Hepatocyte (in vitro differentiated cells): ENCODE measurements at regions not wholly inside any gene's neighbourhood (a gene's known extent, or its start where the extent isn't known, plus 50 kb on each side); places are given as distances from the start of the nearest gene placed in this dataset.
"Not testable (repeated sequence)": the region's sequence is repeated elsewhere in the genome, so short reads cannot be mapped to it uniquely, and the experiment has no call there.

Experiments
- DNase-seq: peaks from one replicate; pipeline ENCODE4 v3.0.0-alpha.2; 2016; ENCODE audit warnings: low spot score
- H2AFZ ChIP-seq: fragments of 200-600 bp; sonication (generic); 2 replicates; pipeline ENCODE4 v1.6.0; 2016; ENCODE audit warnings: antibody characterized with exemption, mild to moderate bottlenecking
- H3K27ac ChIP-seq: fragments of 200-600 bp; sonication (generic); 2 replicates; pipeline ENCODE4 v1.5.1; 2016; ENCODE audit warnings: mild to moderate bottlenecking
- H3K27me3 ChIP-seq: fragments of 200-600 bp; sonication (generic); 2 replicates; pipeline ENCODE4 v1.6.1; 2016
- H3K36me3 ChIP-seq: fragments of 200-600 bp; sonication (generic); replicated peaks from 2 replicates; pipeline ENCODE4 v1.5.1; 2016; ENCODE audit warnings: low read depth; ENCODE audit not compliant: insufficient read depth
- H3K4me1 ChIP-seq: fragments of 200-600 bp; sonication (generic); 2 replicates; pipeline ENCODE4 v1.5.1; 2016; ENCODE audit warnings: mild to moderate bottlenecking, moderate library complexity; ENCODE audit not compliant: insufficient read depth
- H3K4me2 ChIP-seq: fragments of 200-600 bp; sonication (generic); 2 replicates; pipeline ENCODE4 v1.6.0; 2016
- H3K4me3 ChIP-seq: fragments of 200-600 bp; sonication (generic); 2 replicates; pipeline ENCODE4 v1.5.1; 2016; ENCODE audit warnings: mild to moderate bottlenecking
- H3K79me2 ChIP-seq: fragments of 200-600 bp; sonication (generic); 2 replicates; pipeline ENCODE4 v1.6.0; 2017; ENCODE audit warnings: mild to moderate bottlenecking
- H3K9me2 ChIP-seq: fragments of 200-600 bp; sonication (generic); replicated peaks from 2 replicates; pipeline ENCODE4 v1.6.0; 2017; ENCODE audit warnings: mild to moderate bottlenecking; ENCODE audit not compliant: insufficient read depth
- H3K9me3 ChIP-seq: fragments of 200-600 bp; sonication (generic); 2 replicates; pipeline ENCODE4 v1.5.1; 2016; ENCODE audit warnings: low read depth, mild to moderate bottlenecking
- H4K20me1 ChIP-seq: fragments of 200-600 bp; sonication (generic); 2 replicates; pipeline ENCODE4 v1.6.0; 2016; ENCODE audit warnings: mild to moderate bottlenecking; ENCODE audit not compliant: insufficient read depth, poor library complexity, severe bottlenecking
- EZH2 ChIP-seq: fragments of 200-600 bp; sonication (generic); IDR thresholded peaks from 2 replicates; pipeline ENCODE4 v1.6.1; 2016; ENCODE audit warnings: antibody characterized with exemption, mild to moderate bottlenecking, borderline replicate concordance
- EZH2phosphoT487 ChIP-seq: fragments of 200-600 bp; sonication (generic); IDR thresholded peaks from one replicate; pipeline ENCODE4 v1.6.1; 2018; ENCODE audit warnings: antibody characterized with exemption, mild to moderate bottlenecking, low read depth, moderate library complexity; ENCODE audit not compliant: unreplicated experiment, severe bottlenecking
- WGBS: methylation state at CpG from one replicate; pipeline ENCODE4 v1.1.6; 2016; ENCODE audit warnings: low lambda C conversion rate; ENCODE audit errors: missing lambda C conversion rate; 5-methylcytosine and 5-hydroxymethylcytosine counted together
- TF ChIP-seq, protein P1 (sequence below): fragments of 200-600 bp; sonication (generic); IDR thresholded peaks from 2 replicates; pipeline ENCODE4 v1.5.1; 2016; ENCODE audit warnings: antibody characterized with exemption, mild to moderate bottlenecking; ENCODE audit not compliant: poor library complexity

- Histone ChIP-seq H2AFZ (no peak overlapping the region), H3K79me2 (no peaks in the 10 kb centered on the region), H3K27ac (no peak overlapping the region), H3K4me2 (no peak overlapping the region), H3K4me1 (no peaks in the 10 kb centered on the region), H3K9me3 (no peaks in the 10 kb centered on the region), H3K27me3 (no peaks in the 10 kb centered on the region), H3K36me3 (no peaks in the 10 kb centered on the region), H3K4me3 (no peak overlapping the region), H4K20me1 (no peaks in the 10 kb centered on the region), H3K9me2 (no peaks in the 10 kb centered on the region)
- TF ChIP-seq EZH2 (no peak), EZH2phosphoT487 (no peak)
- TF ChIP-seq, protein P1, sequence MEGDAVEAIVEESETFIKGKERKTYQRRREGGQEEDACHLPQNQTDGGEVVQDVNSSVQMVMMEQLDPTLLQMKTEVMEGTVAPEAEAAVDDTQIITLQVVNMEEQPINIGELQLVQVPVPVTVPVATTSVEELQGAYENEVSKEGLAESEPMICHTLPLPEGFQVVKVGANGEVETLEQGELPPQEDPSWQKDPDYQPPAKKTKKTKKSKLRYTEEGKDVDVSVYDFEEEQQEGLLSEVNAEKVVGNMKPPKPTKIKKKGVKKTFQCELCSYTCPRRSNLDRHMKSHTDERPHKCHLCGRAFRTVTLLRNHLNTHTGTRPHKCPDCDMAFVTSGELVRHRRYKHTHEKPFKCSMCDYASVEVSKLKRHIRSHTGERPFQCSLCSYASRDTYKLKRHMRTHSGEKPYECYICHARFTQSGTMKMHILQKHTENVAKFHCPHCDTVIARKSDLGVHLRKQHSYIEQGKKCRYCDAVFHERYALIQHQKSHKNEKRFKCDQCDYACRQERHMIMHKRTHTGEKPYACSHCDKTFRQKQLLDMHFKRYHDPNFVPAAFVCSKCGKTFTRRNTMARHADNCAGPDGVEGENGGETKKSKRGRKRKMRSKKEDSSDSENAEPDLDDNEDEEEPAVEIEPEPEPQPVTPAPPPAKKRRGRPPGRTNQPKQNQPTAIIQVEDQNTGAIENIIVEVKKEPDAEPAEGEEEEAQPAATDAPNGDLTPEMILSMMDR = no peak
- DNase-seq = no peak
- 98% methylated on average over 2 of the region's 2 CpGs for WGBS
Measured at GRCh38 chr1:187570166-187570565, 741.4 kb downstream of the PLA2G4A start.

- 85% methylated on average over 1 of the region's 1 CpG for whole genome bisulfite sequencing
- Histone ChIP-seq H3K36me3 (no peaks in the 10 kb centered on the region), H3K27me3 (no peaks in the 10 kb centered on the region), H4K20me1 (no peaks in the 10 kb centered on the region), H3K4me3 (no peak overlapping the region), H3K9me2 (no peaks in the 10 kb centered on the region), H3K4me2 (no peak overlapping the region), H2AFZ (no peak overlapping the region), H3K4me1 (no peaks in the 10 kb centered on the region), H3K27ac (no peak overlapping the region), H3K79me2 (no peaks in the 10 kb centered on the region), H3K9me3 (no peaks in the 10 kb centered on the region)
- DNase-seq = no peak
- TF ChIP-seq, protein P1 = no peak
- TF ChIP-seq EZH2 (no peak), EZH2phosphoT487 (no peak)
Measured at GRCh38 chr1:187577610-187578009, 748.9 kb downstream of the PLA2G4A start.

DNA sequence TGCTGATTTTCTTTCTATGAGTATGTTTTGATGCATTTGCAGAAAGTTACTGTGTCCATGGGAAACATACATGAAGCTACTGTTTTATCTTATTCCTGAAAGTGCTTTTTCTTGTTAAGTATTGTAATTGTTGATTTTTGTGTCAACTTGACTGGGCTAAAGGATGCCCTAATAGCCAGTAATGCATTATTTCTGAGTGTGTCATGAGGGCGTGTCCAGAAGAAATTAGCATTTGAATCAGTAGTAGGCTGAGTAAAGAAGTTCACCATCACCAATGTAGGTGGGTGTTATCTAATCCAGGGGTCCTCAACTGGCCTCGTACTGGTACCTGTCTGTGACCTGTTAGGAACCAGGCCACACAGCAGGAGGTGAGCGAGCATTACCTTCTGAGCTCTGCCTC is 760.2 kb downstream of the PLA2G4A start:
- no peak for DNase-seq
- TF ChIP-seq, protein P1 = no peak
- TF ChIP-seq EZH2phosphoT487 (no peak), EZH2 (no peak)
- no peaks in the 10 kb centered on the region for H3K36me3 ChIP-seq
- no peaks in the 10 kb centered on the region for H3K9me3 ChIP-seq
- WGBS = 84% methylated on average over 3 of the region's 3 CpGs
- no peak overlapping the region for H3K4me2 ChIP-seq
- H4K20me1 ChIP-seq = no peaks in the 10 kb centered on the region
- no peaks in the 10 kb centered on the region for H3K9me2 ChIP-seq
- H3K4me3 ChIP-seq = no peak overlapping the region
- H3K27me3 ChIP-seq = no peaks in the 10 kb centered on the region
- no peaks in the 10 kb centered on the region for H3K4me1 ChIP-seq
- H3K79me2 ChIP-seq = no peaks in the 10 kb centered on the region
- H2AFZ ChIP-seq = no peak overlapping the region
- H3K27ac ChIP-seq = no peak overlapping the region

- no peak overlapping the region for H3K4me2 ChIP-seq
- H3K9me2 ChIP-seq = no peaks in the 10 kb centered on the region
- H3K79me2 ChIP-seq = no peaks in the 10 kb centered on the region
- no peaks in the 10 kb centered on the region for H3K27me3 ChIP-seq
- no peaks in the 10 kb centered on the region for H3K4me1 ChIP-seq
- H3K27ac ChIP-seq = no peak overlapping the region
- no peak overlapping the region for H2AFZ ChIP-seq
- no peaks in the 10 kb centered on the region for H3K9me3 ChIP-seq
- H3K4me3 ChIP-seq = no peak overlapping the region
- H4K20me1 ChIP-seq = no peaks in the 10 kb centered on the region
- no peaks in the 10 kb centered on the region for H3K36me3 ChIP-seq
- DNase-seq = no peak
- TF ChIP-seq, protein P1 = no peak
- TF ChIP-seq EZH2 (no peak), EZH2phosphoT487 (no peak)
Measured at GRCh38 chr1:187605736-187606135, 777.0 kb downstream of the PLA2G4A start.

DNA sequence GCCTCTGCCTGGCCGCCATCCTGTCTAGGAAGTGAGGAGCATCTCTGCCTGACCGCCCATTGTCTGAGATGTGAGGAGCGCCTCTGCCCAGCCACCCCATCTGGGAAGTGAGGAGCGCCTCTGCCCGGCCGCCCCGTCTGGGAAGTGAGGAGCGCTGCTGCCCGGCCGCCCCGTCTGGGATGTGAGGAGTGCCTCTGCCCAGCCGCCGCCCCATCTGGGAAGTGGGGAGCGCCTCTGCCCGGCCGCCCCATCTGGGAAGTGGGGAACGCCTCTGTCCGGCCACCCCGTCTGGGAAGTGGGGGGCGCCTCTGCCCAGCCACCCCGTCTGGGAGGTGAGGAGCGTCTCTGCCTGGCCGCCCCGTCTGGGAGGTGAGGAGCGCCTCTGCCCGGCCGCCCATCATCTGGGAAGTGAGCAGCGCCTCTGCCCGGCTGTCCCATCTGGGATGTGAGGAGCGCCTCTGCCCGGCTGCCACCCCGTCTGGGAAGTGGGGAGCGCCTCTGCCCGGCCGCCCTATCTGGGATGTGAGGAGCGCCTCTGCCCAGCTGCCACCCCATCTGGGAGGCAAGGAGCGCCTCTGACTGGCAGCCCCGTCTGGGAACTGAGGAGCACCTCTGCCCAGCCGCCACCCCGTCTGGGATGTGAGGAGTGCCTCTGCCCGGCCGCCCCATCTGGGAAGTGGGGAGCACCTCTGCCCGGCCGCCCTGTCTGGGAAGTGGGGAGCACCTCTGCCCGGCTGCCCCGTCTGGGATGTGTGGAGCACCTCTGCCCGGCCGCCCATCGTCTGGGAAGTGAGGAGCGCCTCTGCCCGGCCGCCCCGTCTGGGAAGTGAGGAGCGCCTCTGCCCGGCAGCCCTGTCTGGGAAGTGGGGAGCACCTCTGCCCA is 787.3 kb downstream of the PLA2G4A start:
- H3K9me2 ChIP-seq, H3K4me1 ChIP-seq, H2AFZ ChIP-seq, H4K20me1 ChIP-seq, DNase-seq, H3K27me3 ChIP-seq, H3K4me3 ChIP-seq, H3K36me3 ChIP-seq, H3K4me2 ChIP-seq, H3K9me3 ChIP-seq, H3K79me2 ChIP-seq, H3K27ac ChIP-seq: not testable (repeated sequence)
- whole genome bisulfite sequencing = 98% methylated on average over 15 of the region's 55 CpGs
